LHCN-M2 (cell line): ENCODE measurements at regions not wholly inside any gene's neighbourhood (a gene's known extent, or its start where the extent isn't known, plus 50 kb on each side); places are given as distances from the start of the nearest gene placed in this dataset.
A peak's percentile ranks its signal among the peaks of the same experiment; 100 is the strongest.

Experiments used
- DNase-seq: peaks from one replicate; pipeline ENCODE4 v3.0.0-alpha.2; 2012; ENCODE audit warnings: low read depth

DNA sequence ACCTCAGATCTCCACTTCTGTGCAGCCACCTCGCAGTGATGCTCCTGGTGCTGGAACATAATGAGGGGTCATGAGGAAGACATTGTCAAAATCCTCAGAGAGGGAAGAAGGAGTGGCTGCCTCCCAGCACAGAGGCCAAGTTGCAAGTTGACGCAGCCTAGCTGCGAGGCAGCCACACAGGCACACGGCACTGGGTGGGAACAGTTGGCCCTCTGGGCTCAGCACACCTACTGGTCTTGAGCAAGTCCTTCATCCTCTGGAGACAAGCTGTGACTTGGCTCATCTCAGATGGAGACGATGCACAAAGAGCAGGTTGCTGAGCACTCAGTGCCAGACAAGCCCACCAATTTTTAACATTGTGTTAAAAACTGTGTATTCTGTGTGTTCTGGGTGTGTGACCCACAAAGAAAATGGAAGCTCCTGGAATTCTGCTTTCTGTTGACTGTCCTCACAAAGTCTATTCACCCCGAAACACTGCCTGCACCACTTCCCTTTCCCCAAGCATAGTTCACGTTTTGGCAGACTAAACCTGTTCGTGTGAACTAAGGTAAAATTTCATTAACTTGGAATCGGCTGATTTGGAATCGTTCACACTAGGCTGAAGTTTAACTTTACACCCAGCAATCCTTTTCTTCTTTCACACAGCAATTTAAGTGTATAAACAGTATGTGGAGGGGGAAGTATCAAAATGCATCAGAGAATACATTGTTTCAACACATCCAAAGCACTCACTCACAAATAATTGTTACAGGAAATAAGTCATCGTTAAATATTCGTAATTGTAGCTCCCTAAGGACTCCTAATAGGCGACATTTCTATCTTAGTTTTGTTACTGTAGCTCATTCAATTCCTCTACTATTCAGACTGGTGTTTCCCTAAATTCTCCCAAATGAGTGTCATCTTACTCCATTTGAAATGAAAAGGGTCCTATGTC is 266.6 kb upstream of the ID2 start:
- no peak for DNase-seq

DNA sequence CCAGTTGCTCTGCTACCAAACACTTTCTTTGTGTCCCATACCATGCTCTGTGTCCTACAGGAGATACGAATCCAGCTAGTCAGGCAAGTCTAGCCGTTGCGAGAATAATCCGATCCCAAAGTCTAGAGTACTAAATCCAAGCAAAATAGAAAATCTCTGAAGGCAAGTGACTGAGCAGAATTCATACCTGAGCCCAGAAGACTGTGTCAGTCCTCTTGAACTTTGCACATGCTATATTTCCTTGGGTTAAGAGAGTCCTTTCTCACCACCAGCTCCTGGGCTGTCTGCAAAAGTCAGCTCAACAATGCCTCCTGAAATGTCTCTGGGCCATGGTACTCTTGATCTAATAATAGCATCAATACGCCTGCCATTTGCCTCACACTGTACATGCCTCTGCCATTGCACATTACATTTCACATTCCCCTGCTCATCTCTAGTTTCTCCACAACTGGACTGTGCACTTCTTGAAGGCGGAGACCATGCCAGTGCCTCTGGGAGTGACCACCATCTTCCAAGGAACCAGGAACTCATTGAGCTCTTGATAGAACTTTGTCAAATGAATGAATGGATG is 265.8 kb upstream of the ID2 start:
- no peak for DNase-seq

DNA sequence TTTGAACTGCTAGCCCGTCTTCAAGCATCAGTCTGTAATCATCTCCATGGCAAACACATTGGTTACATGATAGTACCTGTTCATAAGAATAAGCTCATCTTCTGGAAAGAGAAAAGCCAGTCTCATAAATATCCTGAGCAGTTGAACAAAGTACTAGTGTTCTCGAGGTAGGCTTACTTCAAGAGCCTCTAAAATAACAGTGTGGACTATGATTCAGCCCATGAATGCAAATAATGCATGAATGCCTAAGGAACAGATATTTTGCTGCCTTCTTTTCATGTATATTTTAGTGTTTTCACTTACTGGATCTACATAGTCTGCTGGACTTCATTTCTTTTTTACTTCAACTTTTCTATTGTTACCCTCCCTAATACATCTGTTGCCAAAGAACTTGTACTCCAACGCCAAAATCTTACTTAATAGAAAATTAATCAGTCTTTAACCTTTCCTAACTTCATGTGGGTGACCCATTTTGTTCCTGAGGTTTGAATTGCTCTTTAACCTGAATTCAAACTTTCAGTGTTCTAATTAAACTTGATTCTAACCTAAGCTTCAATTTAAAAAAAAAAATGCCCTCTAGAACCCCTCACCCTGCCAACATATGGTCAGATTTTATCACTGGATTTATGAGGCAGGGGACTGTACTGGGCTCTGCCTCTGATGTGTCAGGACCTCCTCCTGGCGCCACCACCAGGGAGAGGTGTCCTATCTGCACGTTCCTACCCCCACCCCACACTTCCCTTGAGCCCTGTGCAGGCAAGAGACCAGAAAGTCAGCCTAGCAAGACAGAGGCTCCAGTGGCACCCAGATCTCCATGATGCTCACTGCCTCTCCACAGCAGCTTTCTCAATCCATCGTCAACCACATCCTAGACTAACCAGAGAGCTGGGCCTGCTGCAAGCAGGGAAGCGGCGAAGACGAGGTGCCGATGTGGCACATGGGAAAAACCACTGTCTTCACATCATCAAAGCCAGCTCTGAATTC is 264.7 kb upstream of the ID2 start:
- DNase-seq, result no peak

DNA sequence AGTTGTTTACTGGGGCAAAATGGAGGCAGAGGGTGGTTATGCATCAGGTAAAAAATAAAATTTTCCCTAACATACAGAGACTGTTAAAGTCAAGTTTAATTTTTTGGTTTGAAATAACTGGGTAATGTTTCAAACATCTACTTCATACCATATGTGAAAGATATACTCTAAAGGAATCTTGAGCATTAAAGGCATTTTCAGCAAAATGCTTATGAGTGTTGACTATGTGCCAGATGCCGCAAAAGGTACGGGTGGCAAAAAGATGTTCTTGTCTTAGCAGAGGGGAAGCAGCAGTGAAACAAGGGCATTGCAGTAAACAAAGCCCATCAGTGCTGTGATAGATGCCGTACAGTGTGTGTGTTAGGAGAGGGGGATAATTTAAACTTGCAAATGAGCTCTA is 263.1 kb upstream of the ID2 start:
- no peak for DNase-seq

DNA sequence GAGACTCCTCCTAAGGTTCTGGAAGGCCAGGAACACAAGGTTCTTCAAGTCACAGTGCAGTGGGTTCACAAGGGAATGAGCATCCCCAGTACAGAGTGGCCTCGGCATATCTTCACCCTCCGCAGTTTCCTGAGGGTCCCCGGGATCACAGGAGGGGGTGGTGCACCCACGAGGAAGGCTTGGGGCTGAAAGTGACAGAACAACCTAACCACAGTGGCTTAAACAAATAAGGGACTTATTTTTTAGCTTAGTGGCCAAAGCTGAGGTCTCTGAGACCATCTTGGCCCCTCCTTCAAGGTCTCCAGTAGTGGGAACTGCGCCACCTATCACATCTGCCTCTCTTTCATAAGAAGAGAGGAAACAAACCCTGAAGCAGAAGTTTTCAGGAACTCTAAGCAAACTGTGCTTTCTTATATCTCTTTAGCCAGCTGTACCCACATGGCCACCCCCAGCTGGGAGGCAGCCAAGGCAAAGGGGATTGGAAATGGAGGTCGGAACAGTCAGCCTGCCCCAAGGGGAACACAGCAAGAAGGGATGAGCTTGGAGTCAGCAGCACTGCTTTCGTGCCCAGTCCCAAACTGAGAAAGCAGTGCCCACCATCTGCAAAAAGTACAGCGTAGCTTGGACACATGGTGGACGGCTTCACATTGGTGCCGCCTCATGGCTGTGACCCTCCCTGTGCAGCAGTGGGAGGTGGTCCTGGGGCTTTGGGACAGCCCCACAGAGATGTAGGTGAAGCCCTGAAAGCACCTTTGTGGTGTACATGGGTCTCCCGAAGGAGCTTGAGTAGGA is 260.0 kb upstream of the ID2 start:
- no peak for DNase-seq

DNA sequence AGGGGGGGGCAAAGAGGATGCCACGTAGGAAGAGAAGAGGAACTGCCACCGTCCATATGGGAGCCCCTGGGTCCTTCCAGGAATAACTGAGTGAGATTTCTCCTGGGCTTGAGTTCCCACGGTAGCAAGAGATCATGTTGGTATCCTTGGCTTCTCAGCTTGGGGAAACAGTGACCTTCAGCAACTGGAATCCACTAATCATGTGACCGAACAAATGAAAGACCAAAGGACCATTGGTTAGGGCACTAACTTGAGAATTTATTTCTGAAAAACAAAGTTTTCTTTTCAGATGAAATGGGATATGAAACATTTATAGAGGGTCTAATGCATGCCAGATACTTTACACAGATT is 259.4 kb upstream of the ID2 start:
- no peak for DNase-seq

DNA sequence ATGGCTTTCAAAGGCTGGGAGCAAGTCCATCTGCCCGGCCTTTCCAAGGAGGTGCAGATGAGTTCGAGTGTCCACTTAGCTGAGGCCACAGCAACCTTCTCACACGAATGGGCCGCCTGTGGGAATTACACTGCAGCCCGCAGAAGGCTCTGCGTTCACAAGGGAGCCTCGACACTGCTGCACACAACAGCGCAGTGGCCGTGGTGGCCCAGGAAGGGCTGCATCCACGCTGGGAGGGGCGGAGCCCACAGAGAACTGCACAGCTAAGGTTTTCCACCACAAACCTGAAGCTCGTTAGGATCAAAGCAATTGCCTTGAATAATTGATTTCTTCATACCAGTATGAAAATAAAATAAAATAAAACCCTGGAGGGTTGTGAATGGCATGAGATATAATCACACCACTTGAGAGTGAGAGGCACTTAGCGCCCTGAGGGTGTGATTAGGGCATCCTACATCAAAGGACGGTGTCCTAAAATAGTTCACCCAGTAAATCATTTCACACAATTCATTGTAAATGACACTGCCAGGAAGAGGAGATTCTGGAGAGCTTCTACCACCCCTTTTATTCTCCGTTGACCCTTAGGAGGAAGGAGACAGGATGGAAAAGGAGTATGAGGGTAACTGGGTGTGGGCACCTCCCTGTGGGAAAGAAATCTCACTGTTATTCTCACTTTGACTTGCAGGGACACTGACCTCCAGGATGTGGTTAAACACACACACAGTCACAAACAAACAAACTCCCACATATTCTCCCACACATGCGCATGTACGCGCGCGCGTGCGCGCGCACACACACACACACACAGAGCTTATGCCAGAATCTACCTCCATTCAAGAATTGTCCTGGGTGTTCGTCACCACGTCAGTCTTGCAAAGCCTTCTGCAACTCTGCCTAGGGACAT is 256.6 kb upstream of the ID2 start:
- DNase-seq, result no peak

DNA sequence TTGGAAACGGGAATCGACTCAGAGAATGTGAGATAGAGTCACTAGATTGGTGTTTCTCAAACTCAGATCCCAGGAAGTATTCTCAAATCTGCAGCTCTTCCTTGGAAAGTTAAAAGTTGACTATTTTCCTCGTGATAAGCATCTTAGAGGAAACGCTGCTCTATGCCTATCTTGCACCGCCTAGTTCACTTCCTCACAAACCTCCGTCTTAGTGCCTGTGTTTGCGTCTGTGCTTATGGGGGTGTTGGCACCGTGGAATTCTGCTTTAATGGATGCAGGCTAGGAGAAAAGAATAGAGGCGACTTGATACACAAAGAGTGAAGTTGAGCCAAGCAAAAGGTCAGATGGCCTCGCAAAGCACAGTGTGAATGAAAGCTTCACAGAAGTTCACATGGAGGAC is 255.3 kb upstream of the ID2 start:
- no peak for DNase-seq

DNA sequence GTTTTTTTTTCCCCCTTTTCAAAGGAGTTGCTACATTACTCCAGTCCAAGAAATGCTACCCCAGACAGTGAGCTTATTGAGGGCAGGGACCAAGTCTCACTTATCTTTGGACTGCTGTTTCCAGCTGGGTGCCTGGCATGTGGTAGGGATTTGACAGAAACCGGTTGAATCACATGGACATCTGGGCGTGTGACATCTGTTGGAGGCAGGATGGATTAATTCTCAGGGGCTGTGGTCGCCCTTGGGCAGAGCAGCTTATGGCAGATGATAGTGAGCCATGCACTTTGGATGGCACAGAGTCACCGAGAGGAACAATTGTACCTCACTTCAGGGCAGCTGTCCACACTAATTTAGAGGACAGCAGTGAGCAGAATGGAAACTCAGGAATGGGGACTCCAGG is 254.6 kb upstream of the ID2 start:
- DNase-seq, result no peak

DNA sequence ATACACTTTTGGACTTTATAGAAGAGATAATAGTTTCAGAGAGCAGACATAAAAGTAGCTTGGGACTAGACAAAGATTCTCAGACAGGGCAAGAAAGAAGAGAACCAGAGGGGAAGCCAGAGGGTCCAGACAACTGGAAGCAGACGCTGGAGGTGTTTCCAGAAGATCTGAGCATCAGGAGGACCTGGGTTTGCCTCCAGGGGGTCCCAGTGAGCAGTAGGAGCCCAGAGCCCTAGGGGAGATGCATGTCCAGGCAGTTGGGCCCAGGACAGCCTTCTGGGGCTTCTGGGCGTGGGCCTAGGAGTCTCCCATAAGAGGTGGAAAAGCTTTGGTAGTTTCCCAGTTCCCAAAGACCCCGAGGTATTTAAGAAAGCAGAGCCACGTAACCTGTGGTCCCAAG is 251.2 kb upstream of the ID2 start:
- DNase-seq, result no peak

DNA sequence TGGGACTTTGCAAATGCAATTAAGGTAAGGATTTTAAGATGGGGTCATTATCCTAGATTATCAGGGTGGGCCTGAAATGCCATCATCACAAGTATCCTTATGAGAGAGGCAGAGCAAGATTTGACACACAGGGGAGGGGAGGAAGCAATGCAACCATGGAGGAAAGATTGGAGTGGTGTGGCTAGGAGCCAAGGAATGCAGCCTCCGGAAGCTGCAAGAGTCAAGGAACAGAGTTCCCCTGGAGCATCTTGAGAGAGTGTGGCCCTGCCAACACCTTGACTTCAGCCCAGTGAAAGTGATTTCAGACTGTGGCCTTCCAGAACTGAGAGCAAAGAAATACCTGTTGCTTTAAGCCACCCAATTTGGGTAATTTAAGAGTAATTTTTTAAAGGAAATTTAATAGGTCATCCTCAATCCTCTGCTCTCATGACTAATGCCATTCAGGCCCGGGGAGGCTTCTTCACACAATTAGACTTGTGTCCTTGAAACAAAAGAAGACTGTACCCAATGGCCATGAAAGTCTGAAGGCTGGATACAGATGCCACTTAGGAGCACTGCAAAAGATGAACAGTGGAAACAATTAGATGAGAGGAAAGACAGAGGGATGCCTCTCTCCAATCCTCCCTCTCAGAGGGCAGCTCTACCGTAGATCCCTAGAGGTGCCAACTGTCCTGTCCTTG is 250.3 kb upstream of the ID2 start:
- DNase-seq, result no peak

DNA sequence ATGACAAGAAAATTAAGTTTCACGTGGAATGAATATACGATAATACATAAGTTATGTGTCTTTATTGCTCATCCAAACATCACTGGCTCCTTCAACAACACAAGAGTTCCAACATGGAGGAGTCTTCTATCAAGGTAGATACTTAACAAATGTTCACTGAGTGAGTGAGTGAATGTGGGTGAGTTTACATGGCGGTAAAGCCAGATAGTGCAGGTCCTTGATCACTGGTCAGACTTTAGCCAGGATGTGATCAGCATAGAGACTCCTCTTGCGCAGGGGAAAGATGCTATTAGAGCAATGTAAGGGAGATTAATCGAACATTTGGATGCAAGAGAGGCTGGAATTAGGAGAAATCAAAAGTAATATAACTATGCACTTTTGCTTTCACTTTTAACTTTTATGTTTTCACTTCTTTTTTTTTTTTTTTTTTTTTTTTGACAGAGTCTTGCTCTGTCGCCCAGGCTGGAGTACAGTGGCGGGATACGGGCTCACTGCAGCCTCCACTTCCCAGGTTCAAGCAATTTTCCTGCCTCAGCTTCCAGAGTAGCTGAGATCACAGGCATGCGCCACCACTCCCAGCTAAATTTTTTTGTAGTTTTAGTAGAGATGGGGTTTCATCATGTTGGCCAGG is 249.0 kb upstream of the ID2 start:
- DNase-seq, result no peak

DNA sequence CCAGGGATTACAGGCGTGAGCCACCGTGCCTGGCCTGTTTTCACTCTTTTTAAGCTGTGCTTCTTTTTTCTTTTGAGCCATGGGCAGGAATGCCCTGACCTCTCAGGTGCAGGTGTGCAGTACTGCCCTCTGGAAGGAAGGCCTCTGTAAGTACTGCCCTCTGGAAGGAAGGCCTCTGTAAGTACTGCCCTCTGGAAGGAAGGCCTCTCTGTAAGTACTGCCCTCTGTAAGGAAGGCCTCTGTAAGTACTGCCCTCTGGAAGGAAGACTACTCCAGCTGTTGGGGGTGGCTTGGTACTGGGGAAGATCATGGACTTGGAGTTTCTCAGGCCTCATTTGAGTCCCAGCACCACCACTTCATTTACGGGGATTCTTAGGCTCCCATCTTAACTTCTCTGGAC is 248.5 kb upstream of the ID2 start:
- no peak for DNase-seq

DNA sequence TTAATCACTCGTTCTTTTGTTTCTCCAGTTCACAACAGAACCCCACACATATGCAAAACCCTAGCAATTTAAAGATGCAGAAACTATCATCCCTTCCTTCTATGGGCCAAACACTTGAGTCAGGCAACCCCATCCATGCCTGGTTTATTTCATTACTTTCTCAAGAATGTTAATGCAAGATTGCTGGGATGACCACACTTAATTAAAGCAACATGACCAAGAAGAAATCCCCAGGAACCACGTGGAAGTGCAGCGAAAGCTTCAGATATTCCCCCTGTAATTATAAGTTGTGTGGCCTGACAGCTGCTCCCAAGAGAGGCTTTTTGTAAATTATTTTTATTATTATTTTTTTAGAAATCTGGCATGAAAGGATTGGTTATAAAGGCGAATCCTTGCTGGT is 246.2 kb upstream of the ID2 start:
- no peak for DNase-seq

DNA sequence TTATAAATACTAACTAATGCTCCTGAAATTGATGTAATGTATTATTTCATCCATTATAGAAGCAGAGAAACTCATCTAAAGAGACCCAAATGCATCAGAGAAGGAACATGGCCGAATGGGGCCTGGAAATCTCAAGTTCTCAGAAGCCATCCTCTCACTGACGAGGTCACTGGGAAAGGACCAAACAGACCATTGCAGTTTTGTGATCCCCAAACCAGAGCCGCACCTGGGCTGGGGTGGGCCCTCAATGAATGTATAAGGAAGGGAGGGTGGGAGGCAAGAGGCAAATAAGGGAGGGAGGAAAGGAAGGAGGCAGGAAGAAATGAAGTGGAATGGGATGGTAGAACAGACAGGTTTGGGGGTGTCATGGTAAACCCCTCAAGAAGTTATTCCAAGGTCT is 245.3 kb upstream of the ID2 start:
- DNase-seq, result no peak

DNA sequence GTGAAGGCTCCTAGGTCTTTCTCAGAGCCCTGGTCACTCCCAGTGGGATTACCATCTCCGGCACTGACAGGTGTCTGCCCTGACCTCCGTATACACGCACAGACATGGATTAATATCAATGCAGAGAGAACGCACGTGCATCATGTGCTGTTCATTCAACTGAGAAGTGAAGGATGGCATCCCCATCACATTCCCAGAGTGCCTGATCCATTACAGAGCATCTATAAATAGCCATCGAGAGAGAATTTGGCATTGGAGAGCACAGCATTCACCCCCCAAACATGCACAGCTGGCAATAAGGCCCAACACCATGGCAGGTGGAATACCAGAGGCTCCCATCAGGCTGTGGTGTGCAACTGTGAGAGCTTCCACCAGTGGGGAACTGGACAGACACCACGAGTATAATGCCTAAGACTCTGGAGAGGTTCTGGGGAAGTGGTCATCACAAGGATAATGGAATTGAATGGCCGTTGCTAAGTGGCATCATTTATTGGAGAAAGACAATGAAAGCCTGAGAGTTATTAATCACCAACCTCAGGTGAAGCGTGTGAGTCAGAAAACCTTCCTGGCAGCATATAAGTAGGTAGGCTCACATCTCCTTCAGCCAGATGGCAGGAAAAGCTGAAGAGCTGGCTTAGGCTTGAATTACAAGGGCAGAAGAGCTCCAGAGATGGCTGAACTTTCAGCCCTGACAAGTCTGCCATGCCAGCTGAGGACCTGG is 244.5 kb upstream of the ID2 start:
- DNase-seq, result peak; percentile 82

DNA sequence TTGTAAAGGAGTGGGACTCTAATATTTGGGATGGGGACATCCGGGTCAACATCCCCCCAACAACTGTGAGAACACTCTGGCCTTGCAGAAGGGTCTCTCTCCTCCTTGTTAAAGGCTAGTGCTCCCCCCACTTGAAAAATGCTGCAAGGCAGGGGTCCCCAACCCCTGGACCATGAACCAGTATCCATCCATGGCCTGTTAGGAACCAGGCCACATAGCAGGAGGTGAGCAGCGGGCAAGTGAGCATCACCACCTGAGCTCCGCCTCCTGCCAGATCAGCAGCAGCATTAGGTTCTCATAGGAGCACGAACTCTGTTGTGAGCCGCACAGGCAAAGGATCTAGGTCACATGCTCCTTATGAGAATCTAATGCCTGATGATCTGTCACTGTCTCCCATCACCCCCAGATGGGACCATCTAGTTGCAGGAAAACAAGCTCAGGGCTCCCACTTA is 243.9 kb upstream of the ID2 start:
- no peak for DNase-seq

DNA sequence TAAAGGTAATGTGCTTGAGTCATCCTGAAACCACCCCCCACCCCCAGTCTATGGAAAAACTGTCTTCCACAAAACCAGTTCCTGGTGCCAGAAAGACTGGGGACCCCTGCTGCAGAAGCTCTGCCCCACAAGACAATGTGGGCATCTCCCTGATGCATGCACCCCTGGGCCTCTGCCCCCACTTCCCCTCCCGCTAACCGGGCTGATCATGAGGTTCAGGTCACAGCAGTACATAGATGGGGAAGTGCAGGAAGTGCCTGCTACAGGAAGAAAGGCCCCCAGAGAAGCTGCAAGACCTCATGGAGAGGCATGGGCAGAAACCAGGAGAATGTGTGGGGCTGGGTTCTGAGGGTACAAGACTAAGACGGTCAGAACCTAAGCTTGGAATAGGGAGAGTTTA is 243.4 kb upstream of the ID2 start:
- no peak for DNase-seq

DNA sequence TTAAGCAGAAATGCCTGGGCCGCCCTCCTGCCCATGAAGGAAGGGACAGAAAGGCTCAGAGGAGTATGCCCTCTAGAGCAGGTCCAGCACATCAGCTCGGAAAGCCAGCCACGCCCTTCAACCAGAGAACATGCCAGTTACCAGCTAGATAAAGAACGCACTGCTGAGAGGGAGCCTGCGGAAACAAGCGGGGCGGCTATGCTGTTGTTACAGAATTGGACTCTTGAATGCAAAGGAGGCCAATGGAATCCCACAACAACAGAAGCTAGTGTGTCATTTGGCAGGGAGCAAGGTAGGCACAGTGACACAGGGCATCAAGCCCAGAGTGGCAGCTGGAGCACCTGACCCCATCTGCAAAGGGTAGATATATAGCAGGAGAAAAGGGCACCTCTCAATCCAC is 242.9 kb upstream of the ID2 start:
- DNase-seq, result no peak
